Stimulated activated CD4-positive, alpha-beta T cell treated with anti-CD3 and anti-CD28 coated beads, Interleukin-1b, Interleukin-23, amount 100 ng/mL, for 48 hours (primary cell): ENCODE measurements at regions not wholly inside any gene's neighbourhood (a gene's known extent, or its start where the extent isn't known, plus 50 kb on each side); places are given as distances from the start of the nearest gene placed in this dataset.

Experiments used
- DNase-seq: peaks from one replicate; pipeline ENCODE4 v3.0.0-alpha.2; 2020

DNA sequence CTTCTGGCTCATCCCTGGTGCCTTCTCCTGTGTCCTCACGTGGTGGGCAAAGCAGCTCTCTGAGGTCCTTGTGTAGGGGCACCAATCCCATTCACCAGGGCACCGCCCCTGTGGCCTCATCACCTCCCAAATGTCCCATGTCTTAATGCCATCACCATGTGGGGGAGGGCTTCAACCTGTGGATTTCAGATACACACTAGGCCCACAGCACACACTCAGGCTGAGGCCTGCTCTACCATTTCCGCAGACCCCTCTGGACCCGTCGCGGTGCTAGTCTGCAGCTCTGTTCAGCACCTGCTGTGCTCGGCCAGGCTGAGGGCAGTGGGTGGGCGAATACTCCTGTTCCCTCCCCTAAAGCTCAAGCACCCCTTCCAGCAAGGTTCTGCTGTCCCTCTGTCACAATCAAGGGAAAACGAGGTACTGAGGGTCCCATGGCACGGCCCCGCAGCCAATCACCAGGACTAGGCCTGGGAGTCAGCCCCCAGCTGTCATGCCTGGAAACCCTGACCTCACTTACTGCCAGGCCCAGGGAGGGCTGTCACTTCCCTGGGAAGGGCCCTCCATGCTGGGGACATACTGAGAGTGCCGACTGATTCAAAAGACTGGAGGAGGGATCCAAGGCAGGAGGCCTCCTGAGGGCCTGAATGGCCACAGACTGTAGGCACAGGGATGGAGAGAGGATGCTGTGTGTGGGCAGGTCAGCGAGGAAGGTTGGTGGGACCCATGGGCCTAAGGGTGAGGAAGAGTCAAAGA, 123.8 kb upstream of the RET start:
- no peak for DNase-seq

DNA sequence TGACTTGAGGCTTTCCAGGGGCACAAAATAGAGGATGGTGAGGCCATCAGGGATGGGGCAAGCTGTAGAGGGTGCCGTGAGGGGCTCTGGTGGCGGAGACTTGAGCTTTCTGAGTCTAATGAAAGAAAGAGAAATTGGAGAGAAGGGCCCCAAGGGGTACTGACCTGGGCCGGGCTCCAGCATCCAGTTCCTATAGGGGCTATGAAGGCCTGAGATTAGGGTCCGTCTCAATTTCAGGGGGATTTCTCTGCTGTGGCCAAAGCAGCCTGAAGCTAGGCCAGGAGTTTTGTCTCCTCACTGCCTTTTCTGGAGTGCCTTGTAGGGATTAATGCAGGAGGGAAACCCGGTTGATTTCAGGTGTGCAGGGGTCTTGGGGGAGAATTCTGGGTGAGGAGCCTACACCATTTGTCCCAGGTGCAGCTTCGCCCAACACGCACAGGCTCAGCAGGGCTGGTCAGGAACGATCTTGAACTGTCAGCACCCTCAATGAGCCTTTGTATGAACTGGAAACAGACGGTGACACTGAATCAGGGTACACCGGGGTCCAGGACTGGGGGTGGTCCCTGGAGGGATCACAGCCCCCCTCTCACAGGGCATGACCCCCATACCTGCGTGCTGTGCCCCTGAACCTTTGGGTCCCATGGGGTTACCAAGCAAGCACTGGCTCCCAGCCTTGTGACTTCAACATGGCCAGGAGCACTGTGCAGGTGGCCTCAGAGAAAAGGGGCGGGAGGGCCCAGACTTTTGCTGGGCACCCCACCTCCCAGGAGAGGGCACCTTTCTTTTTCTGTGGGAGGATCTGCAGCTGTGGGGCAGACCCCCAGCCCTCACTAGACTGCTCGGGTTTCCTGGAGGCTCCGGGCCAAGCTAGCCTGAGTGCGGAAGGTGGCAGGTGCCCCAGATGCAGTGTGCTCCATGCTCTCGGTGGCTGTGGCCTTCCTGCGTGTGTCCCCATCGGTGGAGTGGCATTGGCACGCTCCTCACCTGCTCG, 122.9 kb upstream of the RET start:
- DNase-seq: no peak

DNA sequence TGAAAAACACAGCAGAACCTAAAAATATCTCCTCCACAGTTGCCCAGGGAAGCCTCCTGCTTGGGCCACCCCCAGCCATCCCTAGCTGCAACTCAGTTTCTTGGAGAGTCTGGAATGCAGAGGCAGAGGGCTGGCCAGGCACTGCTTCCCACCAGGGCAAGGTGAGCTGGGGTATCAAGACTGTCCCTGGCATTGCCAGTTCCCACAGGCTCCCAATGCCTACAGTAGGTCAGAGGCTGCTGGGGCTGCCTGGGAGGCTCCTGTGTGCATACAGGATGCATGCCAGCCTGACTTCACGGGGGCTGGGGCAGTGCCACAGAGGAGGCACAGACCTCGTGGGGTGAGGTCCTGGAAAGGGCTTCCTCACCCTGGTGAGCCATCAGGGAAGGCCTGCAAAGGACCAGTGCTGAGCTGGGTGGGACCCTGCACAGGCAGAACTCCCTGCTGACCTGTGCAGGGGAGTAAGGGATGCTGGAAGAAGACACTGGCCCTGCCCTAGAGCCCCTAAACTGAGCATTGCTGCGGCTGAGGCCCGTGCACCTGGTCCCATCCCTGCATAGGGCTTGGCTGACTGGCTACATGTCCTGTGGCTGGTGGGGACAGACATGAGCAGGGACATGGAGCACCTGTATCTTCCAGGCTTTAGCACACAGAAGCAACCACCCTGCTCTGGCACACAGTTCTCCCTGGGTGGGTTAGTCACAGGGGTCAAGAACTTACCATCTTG, 121.9 kb upstream of the RET start:
- no peak for DNase-seq

DNA sequence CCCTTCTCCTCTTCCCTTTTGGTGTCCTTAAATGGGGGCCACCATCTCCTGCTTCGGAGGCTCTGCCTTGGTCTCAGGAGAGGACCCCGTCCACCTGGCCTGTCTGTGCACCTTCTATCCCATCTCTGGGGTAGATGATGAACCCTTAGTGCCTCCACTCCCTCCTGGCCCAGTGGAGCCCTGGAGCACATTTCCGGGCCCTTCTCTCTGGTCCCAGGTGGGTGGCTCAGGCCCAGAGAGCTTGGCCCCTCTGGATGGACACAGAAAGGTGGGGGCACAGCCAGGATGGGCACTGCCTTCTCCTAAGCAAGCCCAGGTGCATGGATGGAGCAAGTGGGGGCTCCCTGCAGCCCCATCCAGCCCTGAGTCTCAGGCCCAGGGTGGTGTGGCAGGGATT, 121.4 kb upstream of the RET start:
- no peak for DNase-seq

DNA sequence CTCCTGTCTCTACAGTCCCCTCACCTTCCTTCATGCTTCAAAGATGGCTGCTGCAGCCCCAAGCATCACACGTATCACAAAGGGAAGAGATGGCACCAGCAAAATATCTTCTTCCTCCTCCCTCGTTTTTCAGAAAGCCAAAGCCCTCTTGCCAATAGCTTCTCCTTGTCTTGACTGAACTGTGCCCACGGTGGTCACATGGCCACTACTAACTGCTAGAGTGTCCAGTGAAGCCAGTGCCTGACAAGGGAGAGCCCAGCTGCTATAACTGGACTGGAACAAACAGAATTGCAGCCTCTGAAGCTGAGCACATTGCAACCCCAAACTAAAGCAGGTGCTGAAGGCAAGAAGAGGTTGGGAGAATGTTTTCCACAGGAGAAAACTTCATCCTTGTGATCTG, 120.8 kb upstream of the RET start:
- no peak for DNase-seq

DNA sequence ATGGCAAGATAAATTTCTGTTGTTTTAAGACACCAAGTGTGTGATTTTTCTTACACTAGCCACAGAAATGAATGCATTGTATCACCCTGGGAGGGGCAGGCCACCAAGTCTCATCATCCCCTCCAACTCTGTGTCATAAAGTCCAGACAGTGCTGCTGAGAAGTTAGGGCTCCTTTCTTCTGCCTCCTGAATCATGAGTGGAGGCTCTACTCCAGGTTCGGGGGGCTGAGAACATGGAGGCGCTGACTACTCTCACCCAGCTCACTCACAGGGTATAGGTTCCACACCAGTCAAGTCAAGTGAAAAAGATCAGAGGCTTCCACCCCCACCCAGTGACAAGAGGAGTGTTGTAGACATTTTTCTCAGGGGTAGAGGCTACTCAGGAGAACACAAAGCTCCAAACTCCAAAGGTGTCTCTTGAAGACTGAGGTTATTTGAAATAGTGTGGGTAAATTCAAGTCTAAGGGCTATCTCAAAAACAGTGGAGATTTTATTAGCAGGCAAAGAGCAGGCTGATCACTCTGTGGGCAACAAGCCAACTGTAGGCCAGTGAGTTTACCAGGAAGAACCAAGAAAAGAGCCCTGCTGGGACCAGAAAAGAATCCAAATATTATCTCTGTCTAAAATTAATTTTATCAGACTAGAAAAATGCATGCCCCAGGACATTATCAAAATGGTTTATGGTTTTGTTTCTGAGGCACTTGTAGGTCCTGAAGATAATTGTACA, 118.6 kb upstream of the RET start:
- no peak for DNase-seq

DNA sequence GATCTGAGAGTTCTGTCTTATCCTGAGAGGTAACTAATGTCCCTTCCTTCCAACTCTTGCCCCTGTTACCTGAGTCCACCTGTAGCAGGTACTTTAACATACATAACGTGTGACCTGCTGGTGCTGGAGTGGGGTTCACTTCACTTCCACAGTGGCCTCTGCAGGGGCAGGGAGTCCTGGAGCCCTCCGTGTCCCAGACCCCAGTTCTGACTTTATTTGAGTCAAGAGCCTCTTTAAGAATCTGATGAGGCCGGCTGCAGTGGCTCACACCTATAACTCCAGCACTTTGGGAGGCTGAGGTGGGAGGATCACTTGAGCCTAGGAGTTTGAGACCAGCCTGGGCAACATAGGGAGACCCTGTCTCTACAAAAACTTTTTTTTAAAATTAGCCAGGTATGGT, 117.0 kb upstream of the RET start:
- no peak for DNase-seq

DNA sequence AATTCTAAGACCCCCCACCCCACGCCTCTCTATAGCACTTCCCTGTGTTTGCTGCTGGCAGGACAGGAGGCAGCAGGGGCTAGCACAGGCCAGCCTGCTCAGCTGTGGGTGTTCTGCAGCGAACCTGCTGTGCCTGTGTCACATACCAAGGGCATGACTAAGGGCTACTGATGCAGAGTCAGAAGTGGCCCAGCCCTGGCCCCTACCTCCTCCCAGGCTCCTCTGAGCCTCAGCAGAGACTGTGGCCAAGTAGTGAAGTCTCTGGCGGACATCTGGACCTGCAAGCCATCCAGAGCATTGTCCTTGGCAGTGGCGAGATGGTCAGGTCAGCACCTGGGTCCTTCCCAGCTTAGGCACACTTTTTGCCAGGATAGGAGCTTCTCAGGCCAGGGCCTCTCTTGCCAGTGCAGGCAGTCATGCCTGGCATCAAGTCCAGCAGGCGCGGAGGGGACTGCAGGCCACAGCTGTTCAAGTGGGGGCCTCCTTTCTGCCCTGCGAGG, 116.3 kb upstream of the RET start:
- DNase-seq: no peak

DNA sequence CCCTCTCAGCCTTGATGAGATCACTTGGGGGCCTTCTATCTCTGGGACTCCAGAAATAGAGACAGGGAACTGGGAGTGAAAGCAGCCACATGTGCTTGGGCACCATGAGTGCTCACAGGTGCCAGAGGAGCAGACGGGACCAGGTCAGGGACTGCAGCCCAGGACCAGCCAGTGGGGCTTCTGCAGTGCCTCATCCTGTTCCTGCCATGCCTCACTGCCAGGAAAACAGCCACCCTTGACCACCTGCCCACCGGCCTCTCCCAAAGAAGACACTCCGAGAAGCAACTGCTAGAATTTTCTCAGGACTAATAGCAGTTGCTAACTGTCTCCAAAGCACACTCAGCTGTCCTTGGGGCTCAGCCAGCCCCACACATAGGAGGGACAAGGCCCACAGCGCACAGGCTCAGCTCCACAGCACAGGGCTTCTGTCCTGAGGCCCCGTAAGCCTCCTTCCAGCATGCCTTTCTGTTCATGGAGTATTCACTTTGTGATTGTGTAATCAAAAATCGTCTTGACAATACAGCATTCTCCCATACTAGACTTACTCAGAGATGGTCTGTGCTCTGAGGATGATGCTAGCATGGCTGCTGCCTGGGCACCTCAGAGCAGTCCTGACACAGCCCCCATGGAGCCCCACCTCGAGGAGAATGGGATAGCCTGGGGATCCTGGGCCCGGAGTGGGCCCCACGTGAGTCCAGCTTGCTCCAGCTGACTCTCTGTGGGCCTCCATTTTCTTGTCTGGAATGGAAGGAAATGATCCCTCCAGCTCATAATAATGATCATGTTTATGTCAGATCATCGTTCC, 115.7 kb upstream of the RET start:
- DNase-seq: no peak

DNA sequence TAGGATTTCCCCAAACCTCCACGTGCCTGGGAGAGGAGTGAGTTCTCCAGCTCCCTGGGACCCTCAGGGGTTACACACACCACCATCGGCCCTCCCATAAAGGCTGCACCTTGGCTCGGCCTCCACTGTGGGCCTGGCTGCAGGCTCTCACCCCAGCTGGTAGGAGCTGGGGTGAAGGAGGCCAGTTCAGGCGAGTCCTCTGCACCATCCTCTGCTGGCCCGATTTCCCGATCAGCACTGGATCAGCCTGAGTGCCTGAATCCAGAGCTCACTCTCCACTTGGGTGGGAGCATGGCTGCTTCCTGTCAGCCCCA, 115.1 kb upstream of the RET start:
- no peak for DNase-seq

DNA sequence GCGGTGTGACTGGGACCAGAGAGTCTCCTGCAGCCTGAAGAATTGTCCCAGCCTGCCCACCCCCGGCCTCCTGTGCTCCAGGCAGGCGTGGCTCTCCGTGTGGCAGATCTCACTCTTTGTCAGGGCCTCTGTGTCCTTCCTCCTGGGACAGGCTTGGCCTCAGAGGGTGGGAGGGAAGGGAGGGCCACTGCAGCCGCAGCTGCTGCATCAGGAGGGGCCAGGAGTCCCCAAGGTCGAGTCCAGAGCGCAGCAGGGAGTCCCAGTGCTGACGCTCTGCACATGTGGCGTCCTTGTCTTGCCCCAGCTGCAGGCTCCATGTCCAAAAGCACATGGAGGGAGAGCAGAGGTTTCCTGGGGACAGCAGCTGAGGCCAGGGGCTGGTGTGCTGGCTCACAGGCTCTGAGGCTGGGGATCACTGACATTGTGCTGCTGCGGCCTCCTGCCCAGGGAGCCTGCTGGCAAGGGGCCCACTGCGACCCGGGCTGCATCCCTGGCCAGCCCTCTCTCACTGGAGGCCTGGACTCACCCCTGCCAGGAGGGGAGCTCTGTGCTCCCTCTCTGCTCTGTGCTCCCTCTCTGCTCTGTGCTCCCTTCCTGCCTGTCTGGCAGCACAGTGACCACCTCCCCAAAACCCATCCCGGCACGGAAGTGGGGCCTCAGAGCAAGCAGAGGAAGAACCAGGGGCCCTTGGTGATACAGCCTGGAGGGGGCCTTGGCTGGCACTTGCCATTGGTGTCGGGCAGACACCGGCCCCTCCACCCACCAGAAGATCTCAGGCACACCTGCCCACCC, 114.6 kb upstream of the RET start:
- no peak for DNase-seq

DNA sequence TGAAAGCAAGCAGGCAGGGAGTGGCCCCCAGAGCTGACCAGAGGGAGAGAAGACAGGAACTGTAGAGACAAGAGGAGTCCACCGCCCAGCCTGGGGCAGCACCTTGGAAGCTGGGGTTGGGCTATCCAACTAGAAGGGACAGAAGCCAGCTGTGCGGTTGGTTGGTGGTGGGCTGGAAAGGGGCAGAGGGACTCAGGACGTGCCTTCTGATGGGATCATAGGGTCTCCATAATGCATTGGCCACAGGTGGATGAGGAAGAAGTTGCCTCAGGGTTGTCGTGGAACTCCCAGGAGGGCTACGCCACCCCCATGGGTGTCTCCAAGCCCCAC, 114.0 kb upstream of the RET start:
- DNase-seq: no peak

DNA sequence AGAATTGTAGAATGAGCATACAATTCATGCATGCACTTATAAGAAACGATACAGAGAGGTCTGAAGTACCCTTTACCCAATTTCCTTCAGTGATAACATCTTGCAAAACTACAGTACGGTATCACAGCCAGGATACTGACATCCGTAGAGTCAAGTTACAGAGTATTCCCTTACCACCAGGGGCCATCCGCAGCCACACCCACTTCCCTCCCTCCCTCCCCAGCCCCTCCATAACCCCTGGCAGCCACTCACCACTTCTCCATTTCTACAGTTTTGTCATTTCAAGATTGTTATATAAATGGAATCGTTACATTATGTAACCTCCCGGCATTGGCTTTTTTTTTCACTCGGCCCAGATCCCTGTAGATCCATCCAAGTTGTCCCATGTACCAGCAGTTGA, 113.6 kb upstream of the RET start:
- DNase-seq: no peak

DNA sequence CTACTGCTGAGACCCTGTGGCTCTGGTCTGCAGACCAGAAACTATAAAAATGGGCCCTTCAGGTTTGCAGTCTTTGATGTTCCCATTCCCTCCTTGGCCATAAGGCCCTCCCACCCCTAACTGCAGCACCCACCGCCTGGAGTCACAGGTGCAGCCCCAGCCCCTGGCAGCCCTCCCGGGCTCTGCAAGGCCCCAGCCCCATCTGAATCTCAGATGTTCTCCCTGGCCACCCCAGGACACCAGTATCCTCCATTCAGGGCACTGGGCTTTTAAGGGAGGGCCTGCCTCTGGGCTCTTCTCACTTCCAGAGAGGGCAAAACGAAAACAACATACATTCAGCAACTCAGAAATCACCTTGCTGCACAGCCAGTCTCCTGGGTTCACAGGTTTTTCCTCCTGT, 107.7 kb upstream of the RET start:
- no peak for DNase-seq

DNA sequence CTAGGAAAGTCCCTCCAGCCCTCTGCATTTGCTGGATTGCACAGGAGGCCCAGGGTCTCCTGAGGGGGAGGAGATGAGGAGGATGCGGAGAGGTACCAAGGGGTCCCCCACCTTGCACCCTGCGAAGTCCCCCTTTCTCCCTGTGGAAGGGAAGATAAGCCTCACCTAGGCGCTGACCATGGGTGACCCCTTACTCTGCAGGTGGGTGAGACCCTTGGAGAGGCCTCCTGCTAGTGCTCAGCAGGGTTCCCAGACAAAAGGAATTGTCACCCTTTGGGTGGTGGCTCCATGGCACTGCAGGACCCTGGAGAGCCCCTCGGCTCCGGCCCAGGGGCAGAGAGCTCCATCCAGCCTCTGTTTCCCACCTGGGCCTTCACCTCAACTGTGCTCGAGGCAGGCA, 107.0 kb upstream of the RET start:
- no peak for DNase-seq

DNA sequence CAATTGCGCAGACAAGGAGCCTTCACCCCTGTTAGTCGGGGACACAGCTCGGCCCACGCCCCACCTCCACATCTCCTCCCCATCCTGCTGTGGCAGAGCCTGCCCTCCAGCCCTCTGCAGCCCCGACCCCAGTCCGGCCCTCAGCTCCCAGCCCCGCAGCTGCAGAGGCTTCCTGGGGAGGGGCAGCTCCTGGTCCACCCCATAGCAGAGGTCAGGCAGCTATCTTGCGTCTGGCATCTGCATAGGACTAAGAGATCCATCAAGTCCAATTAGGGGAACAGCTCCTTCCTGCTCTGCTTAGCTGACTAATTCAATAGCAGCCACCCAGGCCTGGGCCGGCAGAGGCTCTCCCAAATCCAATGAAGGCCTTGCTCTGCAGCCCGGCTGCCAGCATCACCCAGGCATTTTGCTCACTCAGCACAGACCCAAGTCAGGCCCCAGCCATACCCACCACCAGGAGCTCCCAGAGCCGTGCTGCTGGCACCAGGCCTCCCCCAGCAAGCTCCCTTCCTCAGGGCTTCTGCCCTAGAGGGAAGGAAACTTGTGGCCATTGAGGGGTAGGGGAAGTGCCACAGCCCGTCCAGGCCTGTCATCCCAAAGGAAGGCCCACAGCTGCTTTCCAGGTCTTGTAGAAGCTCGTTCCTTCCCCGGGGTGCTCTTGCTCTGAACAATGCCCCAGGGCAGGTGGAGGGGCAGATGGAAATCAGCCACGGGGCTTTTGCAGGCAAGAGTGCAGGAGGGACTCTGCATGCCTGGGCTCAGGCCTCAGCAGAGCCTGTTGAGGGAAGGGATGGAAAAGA, 106.2 kb upstream of the RET start:
- DNase-seq: no peak

DNA sequence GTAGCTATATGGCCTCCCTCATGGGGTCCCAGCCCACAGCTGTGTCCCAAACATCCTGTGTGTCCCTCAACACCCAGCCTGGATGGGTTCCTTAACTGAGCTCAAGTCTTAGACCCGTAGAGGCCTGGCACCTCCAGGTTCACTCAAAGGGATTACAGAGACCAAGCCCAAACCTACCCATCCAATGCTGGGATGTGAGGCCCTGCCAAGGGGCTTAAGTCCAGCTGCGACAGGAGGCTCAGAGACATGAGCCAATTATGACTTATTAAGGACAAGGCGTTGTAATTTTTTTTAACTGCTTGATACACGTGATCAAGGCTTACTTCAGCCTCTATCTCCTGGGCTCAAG, 105.6 kb upstream of the RET start:
- no peak for DNase-seq

DNA sequence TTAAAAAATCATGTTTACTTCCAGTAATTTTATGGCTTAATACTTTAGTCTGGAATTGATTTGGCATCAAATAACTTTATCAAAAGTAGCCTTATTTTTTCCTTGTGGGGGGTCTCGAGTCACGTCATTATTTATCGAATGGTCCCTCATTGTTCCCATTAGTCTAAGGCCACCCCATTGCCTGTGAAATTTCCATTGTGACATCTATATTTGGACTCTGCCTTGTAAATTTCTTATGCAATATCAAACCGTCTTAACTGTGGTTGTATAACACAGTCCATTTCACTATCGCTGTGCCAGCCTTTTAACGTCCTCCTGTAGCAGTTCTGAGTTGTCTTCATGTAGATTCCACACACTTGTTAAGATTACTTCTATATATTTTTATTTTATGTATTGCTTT, 103.9 kb upstream of the RET start:
- no peak for DNase-seq

DNA sequence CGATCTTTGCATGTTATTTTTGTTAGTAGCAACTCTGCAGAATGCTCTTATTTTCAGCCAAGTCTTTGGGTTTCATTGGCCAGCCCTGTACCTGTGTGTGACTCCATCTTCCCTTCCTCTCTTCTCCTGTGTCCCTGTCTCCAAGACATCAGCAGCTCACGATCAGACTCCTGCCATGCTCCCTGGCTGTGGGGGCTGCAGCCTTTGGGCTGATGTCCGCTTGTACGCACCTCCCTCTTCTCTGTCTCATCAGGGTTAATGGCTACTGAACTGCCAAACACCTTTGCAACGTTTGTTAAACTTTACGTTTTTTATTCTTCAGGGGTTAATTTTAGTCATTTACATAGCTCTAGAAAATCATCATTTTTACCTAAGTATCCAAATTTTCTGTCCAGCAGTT, 103.5 kb upstream of the RET start:
- no peak for DNase-seq

DNA sequence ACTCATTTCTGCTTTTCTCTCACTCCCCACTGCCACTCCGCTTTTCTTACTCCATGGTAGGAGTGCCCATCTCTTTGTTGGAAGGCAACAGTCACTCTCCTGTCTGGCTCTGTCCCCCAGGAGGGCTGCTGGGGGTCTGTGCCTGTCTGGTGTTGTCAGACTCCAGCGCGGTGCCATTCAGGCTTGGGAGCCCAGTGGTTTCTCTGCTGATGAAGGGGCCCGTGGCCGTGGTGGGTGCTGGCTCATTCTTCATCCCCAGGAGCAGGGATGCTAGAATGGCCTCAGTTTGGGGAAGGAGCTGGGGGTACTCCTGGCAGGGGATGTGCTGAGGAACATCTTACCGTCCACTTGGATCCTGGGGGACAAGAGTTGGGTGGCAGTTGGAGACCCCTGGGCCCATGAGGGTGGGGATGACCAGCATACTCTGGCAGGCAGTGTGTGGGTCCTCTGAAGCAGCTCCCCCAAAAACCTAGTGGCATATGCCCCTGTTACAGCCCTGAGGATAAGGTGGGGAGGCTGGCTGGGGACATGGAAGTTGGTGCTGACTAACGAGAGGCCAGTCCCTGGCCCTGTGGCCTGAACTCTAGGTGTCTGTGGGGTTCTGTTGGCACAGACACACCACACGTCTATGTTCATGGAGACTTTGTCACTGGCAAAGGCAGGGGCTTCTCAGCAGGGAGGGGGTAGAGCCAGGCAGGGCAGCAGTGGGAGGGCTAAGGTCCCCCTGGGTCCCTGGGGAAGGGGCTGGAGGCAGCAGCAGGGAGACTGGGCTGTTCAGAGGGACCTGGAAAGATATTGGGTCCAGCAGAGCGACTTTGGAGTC, 102.8 kb upstream of the RET start:
- no peak for DNase-seq
